ENCODE measurements at regions not wholly inside any gene's neighbourhood (a gene's known extent, or its start where the extent isn't known, plus 50 kb on each side); places are given as distances from the start of the nearest gene placed in this dataset.
"Not testable (repeated sequence)": the region's sequence is repeated elsewhere in the genome, so short reads cannot be mapped to it uniquely, and the experiment has no call there.

DNA sequence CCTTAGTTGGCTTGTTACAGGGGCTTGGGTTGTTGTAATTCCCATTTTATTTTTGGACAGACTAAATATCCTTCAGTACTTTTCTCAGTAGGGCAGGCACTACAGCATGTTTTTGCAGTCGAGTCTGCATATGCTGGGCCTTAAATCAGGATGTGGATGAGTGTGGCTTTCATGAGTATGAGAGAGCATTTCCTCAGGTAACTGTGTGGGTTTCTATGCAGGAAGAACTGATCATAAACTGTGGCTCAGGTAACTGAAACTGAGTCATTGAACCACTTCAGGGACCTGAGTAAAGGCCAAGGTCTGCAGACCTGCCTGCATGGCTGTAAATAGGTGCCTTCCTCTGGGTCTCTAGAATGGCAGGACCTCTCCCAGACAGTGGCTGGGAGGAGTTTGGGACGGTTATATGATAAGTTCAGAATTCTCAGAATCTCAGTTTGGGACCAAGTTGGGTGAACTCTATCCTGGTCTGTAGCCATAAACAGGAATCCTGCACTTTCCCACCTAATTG is 112.1 kb downstream of the ZNF737 start:
- no peaks in the 10 kb centered on the region for H3K79me2 ChIP-seq (ENCODE audit: insufficient read depth, low read length)
- peaks cover 6 to 36% (median 27%) of the 10 kb centered on the region in 7 donors for H3K9me3 Mint-ChIP-seq
- H3K4me1 Mint-ChIP-seq, result no peaks in the 10 kb centered on the region
- intact Hi-C loops (cut with micrococcal nuclease), result no loop called here
- H3K27me3 Mint-ChIP-seq (ENCODE audit: low read depth in 3 of 3), result no peaks in the 10 kb centered on the region
- no peaks in the 10 kb centered on the region for H4K20me1 ChIP-seq (ENCODE audit: insufficient read depth, low read length)
- peaks cover 0 to 36% of the 10 kb centered on the region in 2 donors for H3K9me3 ChIP-seq (replicated peaks in 1 of 2; ENCODE audit: control insufficient read depth in 1 of 2, insufficient read depth in 1 of 2, low read length in 2 of 2)
- no peak overlapping the region for H2AFZ ChIP-seq (ENCODE audit: insufficient read depth, low read depth, low read length, poor library complexity, severe bottlenecking)
- DNase-seq, result no peak
- no peaks in the 10 kb centered on the region for H3K36me3 ChIP-seq (replicated peaks in 1 of 2; ENCODE audit: control insufficient read depth in 1 of 2, insufficient read depth in 2 of 2, low read length in 2 of 2)
- no peak overlapping the region for H3K27ac ChIP-seq (ENCODE audit: low read depth in 1 of 2, low read length in 2 of 2)
- H3K27ac Mint-ChIP-seq, result peak overlapping the region in 1 of 7 donors; percentile 57
- H3K27me3 ChIP-seq (ENCODE audit: control insufficient read depth in 2 of 2, insufficient read depth in 2 of 2, low read length in 2 of 2), result no peaks in the 10 kb centered on the region
- WGBS (ENCODE audit: insufficient coverage), result no CpG with 5 or more reads among the region's 2 CpGs
- no peaks in the 10 kb centered on the region for H3K36me3 Mint-ChIP-seq
- TF ChIP-seq, protein P1, sequence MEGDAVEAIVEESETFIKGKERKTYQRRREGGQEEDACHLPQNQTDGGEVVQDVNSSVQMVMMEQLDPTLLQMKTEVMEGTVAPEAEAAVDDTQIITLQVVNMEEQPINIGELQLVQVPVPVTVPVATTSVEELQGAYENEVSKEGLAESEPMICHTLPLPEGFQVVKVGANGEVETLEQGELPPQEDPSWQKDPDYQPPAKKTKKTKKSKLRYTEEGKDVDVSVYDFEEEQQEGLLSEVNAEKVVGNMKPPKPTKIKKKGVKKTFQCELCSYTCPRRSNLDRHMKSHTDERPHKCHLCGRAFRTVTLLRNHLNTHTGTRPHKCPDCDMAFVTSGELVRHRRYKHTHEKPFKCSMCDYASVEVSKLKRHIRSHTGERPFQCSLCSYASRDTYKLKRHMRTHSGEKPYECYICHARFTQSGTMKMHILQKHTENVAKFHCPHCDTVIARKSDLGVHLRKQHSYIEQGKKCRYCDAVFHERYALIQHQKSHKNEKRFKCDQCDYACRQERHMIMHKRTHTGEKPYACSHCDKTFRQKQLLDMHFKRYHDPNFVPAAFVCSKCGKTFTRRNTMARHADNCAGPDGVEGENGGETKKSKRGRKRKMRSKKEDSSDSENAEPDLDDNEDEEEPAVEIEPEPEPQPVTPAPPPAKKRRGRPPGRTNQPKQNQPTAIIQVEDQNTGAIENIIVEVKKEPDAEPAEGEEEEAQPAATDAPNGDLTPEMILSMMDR (IDR thresholded peaks at IDR 0.05), result no peak
- H3K4me1 ChIP-seq (ENCODE audit: control insufficient read depth in 1 of 2, insufficient read depth in 2 of 2, low read length in 2 of 2), result no peaks in the 10 kb centered on the region
- no peak overlapping the region for H3K4me3 Mint-ChIP-seq
- no peak overlapping the region for H3K4me2 ChIP-seq (replicated peaks; ENCODE audit: extremely low read depth, low read length, poor library complexity, severe bottlenecking)
- no peak overlapping the region for H3K4me3 ChIP-seq (replicated peaks in 1 of 3; ENCODE audit: low read depth in 2 of 3, low read length in 3 of 3)
- no peak overlapping the region for H3K9ac ChIP-seq (ENCODE audit: insufficient read depth, low read length, poor library complexity, severe bottlenecking)

DNA sequence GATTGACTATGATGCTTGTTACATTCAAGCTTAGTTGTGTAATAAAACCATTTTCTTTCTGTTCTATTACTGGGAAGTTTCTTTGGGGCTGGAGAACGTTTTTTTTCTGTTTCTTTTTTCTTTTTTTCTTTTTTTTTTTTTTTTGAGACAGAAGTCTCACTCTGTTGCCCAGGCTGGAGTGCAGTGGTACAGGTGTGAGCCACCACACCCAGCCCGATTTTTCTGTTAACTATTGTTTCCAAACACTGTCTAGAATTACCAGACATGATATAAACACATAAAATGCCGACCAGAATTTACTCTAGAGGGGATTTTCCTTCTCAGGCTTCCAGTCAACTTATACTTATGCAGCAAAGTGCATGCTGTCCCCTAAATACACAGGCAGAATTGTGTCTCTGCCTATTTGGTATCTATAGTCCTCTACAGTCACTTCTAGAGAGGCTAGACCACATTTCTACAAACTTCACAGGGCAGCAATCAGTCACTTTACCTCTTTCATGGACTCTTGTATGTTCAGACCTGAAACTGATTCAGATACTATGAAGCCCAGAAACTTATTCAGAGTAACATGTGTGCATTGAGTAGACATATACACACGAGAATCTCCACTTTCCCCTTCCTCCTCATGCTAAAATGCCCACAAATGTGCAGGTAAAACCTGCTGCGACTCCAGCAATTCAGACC is 121.2 kb downstream of the ZNF737 start:
- H4K20me1 ChIP-seq (ENCODE audit: insufficient read depth, low read length), result no peaks in the 10 kb centered on the region
- Mint-ChIP-seq H3K27me3 (ENCODE audit: low read depth in 3 of 3) (peaks cover 0 to 3% (median 0%) of the 10 kb centered on the region in 3 donors), H3K4me3 (no peak overlapping the region), H3K36me3 (no peaks in the 10 kb centered on the region), H3K27ac (no peak overlapping the region), H3K4me1 (no peaks in the 10 kb centered on the region), H3K9me3 (peaks cover 8 to 43% (median 17%) of the 10 kb centered on the region in 7 donors)
- H3K9ac ChIP-seq (ENCODE audit: insufficient read depth, low read length, poor library complexity, severe bottlenecking), result no peak overlapping the region
- peaks cover 15 to 34% of the 10 kb centered on the region in 2 donors for H3K9me3 ChIP-seq (replicated peaks in 1 of 2; ENCODE audit: control insufficient read depth in 1 of 2, insufficient read depth in 1 of 2, low read length in 2 of 2)
- TF ChIP-seq, protein P1 (IDR thresholded peaks at IDR 0.05), result no peak
- no peak overlapping the region for H3K4me2 ChIP-seq (replicated peaks; ENCODE audit: extremely low read depth, low read length, poor library complexity, severe bottlenecking)
- H3K27ac ChIP-seq (ENCODE audit: low read depth in 1 of 2, low read length in 2 of 2), result no peak overlapping the region
- no peaks in the 10 kb centered on the region for H3K36me3 ChIP-seq (replicated peaks in 1 of 2; ENCODE audit: control insufficient read depth in 1 of 2, insufficient read depth in 2 of 2, low read length in 2 of 2)
- H3K79me2 ChIP-seq (ENCODE audit: insufficient read depth, low read length), result no peaks in the 10 kb centered on the region
- H3K4me3 ChIP-seq (replicated peaks in 1 of 3; ENCODE audit: low read depth in 2 of 3, low read length in 3 of 3), result no peak overlapping the region
- WGBS (ENCODE audit: insufficient coverage), result 53% methylated on average over 2 of the region's 5 CpGs
- H2AFZ ChIP-seq (ENCODE audit: insufficient read depth, low read depth, low read length, poor library complexity, severe bottlenecking), result no peak overlapping the region
- H3K4me1 ChIP-seq (ENCODE audit: control insufficient read depth in 1 of 2, insufficient read depth in 2 of 2, low read length in 2 of 2), result no peaks in the 10 kb centered on the region
- intact Hi-C loops (cut with micrococcal nuclease), result no loop called here
- H3K27me3 ChIP-seq (ENCODE audit: control insufficient read depth in 2 of 2, insufficient read depth in 2 of 2, low read length in 2 of 2), result no peaks in the 10 kb centered on the region
- no peak for DNase-seq

DNA sequence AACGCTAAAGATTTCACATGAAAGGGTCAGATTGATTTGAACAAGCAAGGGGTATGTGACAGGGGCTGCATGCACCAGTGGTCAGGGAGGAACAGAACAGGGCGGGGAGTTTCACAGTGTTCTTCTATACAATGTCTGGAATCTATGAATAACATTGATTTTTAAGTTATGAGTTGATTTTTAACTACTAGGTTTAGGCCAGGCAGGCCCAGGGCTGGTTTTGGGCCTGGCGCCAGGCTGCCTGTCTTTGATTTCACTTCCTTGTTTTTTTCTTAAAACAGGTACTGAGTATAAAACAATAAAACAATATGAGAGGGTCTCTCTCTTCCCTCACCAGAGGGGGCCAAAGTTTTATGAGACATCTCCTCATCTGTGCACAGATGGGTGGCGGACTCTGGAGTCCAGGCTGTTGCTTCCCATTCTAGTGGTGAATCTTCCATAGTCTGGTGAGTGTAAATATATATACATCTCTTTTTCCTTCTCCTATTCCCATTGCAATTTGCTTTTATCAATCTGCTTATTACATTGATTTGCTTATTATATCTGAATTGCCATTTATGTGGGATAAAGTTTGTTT is 133.2 kb downstream of the ZNF737 start:
- H3K27me3 ChIP-seq (ENCODE audit: control insufficient read depth in 2 of 2, insufficient read depth in 2 of 2, low read length in 2 of 2); H3K27ac Mint-ChIP-seq; H3K79me2 ChIP-seq (ENCODE audit: insufficient read depth, low read length); H3K4me3 Mint-ChIP-seq; intact Hi-C loops (cut with micrococcal nuclease); H3K9ac ChIP-seq (ENCODE audit: insufficient read depth, low read length, poor library complexity, severe bottlenecking); H3K4me2 ChIP-seq (replicated peaks; ENCODE audit: extremely low read depth, low read length, poor library complexity, severe bottlenecking); DNase-seq; H3K4me3 ChIP-seq (replicated peaks in 1 of 3; ENCODE audit: low read depth in 2 of 3, low read length in 3 of 3); H3K4me1 ChIP-seq (ENCODE audit: control insufficient read depth in 1 of 2, insufficient read depth in 2 of 2, low read length in 2 of 2); H3K27ac ChIP-seq (ENCODE audit: low read depth in 1 of 2, low read length in 2 of 2); H3K36me3 ChIP-seq (replicated peaks in 1 of 2; ENCODE audit: control insufficient read depth in 1 of 2, insufficient read depth in 2 of 2, low read length in 2 of 2); H3K36me3 Mint-ChIP-seq; H4K20me1 ChIP-seq (ENCODE audit: insufficient read depth, low read length); H3K27me3 Mint-ChIP-seq (ENCODE audit: low read depth in 3 of 3); H2AFZ ChIP-seq (ENCODE audit: insufficient read depth, low read depth, low read length, poor library complexity, severe bottlenecking); H3K4me1 Mint-ChIP-seq: not testable (repeated sequence)
- peaks cover 19 to 57% (median 40%) of the 10 kb centered on the region in 7 donors for H3K9me3 Mint-ChIP-seq
- 100% methylated on average over 1 of the region's 4 CpGs for WGBS (ENCODE audit: insufficient coverage)
- H3K9me3 ChIP-seq (replicated peaks in 1 of 2; ENCODE audit: control insufficient read depth in 1 of 2, insufficient read depth in 1 of 2, low read length in 2 of 2), result peaks cover 7 to 48% of the 10 kb centered on the region in 2 donors

Measured in CD14-positive monocyte (primary cell).